Mucosa of descending colon (tissue), 3 donors: ENCODE measurements at regions not wholly inside any gene's neighbourhood (a gene's known extent, or its start where the extent isn't known, plus 50 kb on each side); places are given as distances from the start of the nearest gene placed in this dataset.

ENCODE experiments used
- ATAC-seq: fragments of 200-7000 bp; cut with Tn5 transposase; one replicate; pipeline ENCODE4 v1.9.1; 2020; ENCODE audit warnings: mild to moderate bottlenecking, moderate library complexity
- DNase-seq, 3 donors: peaks; one replicate each; pipeline ENCODE4 v3.0.0-alpha.2; 2020
- H3K36me3 ChIP-seq: fragments of 200-600 bp; one replicate; pipeline ENCODE4 v1.8.0; 2021; ENCODE audit warnings: low read depth, mild to moderate bottlenecking
- H3K4me1 ChIP-seq: fragments of 200-600 bp; one replicate; pipeline ENCODE4 v1.8.0; 2021; ENCODE audit warnings: low read depth, mild to moderate bottlenecking
- H3K4me3 ChIP-seq: fragments of 200-600 bp; one replicate; pipeline ENCODE4 v1.8.0; 2021; ENCODE audit warnings: mild to moderate bottlenecking
- H3K9me3 ChIP-seq: fragments of 200-600 bp; one replicate; pipeline ENCODE4 v1.8.0; 2021; ENCODE audit warnings: mild to moderate bottlenecking
- intact Hi-C, 2 donors: fragments of 100-400 bp; cut with DNase I in 1 of 2; cut with micrococcal nuclease in 1 of 2; formaldehyde crosslinking; loops; one replicate each; pipeline versions ENCODE4 v1.11.0 to v1.11.1; 2022; cut with DNase I, micrococcal nuclease
- TF ChIP-seq, protein P1 (sequence below): fragments of 200-600 bp; IDR thresholded peaks from one replicate; pipeline ENCODE4 v1.8.0; 2022; ENCODE audit warnings: antibody characterized with exemption, mild to moderate bottlenecking
- donor health status: DM: no; HTN: no; CAD: no; lungs with moderate emphysema.
- donor health status: DM: no; HTN: no; CAD: no.
- donor health status: DM: no; HTN: yes; CAD: no.

DNA sequence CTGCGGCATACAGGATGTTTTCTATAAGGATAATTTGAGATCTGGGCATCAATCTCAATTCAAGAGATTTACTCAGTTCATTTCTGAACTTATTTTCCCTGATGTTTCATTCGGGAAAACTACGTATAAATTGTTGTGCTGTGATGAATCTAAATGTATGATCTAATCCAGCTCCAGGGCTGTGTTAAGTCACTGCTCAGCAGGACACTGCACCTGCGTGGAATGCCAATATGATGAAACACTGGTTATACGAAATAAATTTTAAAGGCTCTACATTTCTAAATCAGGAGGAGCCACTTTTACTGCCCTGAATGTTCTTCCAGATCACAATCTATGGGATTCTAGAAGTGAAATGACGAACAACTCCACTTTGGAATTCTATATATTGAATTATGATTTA lies 259.0 kb downstream of the HNMT start:
- intact Hi-C loops = no loop called here
- TF ChIP-seq, protein P1, sequence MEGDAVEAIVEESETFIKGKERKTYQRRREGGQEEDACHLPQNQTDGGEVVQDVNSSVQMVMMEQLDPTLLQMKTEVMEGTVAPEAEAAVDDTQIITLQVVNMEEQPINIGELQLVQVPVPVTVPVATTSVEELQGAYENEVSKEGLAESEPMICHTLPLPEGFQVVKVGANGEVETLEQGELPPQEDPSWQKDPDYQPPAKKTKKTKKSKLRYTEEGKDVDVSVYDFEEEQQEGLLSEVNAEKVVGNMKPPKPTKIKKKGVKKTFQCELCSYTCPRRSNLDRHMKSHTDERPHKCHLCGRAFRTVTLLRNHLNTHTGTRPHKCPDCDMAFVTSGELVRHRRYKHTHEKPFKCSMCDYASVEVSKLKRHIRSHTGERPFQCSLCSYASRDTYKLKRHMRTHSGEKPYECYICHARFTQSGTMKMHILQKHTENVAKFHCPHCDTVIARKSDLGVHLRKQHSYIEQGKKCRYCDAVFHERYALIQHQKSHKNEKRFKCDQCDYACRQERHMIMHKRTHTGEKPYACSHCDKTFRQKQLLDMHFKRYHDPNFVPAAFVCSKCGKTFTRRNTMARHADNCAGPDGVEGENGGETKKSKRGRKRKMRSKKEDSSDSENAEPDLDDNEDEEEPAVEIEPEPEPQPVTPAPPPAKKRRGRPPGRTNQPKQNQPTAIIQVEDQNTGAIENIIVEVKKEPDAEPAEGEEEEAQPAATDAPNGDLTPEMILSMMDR = no peak

DNA sequence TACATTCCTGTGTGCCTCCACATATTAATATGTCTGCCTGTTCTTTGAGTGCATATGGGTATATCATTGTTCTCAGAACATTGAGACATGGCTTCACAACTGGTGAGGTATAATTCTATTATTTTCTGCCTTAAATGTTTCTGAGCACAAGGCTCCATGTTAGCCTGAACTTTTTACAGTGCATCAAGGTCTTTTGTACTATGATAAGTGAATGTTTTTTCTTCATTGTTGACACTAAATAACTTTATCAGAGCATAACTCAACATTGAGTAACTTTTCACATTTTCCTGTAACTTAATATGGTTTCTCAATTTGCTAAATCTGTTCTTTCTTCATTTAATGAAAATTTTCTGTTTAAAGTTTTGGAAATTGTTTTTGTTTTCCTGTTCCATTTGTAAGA lies 262.9 kb downstream of the HNMT start:
- Histone ChIP-seq H3K9me3 (no peaks in the 10 kb centered on the region), H3K4me3 (no peak overlapping the region), H3K4me1 (no peaks in the 10 kb centered on the region), H3K36me3 (no peaks in the 10 kb centered on the region)
- intact Hi-C loops = no loop called here
- DNase-seq (no peak), ATAC-seq (no peak)
- TF ChIP-seq, protein P1 = no peak

More for the DNA sequence above, 259.0 kb downstream of the HNMT start:
- no peak for DNase-seq
- no peaks in the 10 kb centered on the region for H3K36me3 ChIP-seq
- no peaks in the 10 kb centered on the region for H3K4me1 ChIP-seq
- no peaks in the 10 kb centered on the region for H3K9me3 ChIP-seq
- ATAC-seq = no peak
- H3K4me3 ChIP-seq = no peak overlapping the region

DNA sequence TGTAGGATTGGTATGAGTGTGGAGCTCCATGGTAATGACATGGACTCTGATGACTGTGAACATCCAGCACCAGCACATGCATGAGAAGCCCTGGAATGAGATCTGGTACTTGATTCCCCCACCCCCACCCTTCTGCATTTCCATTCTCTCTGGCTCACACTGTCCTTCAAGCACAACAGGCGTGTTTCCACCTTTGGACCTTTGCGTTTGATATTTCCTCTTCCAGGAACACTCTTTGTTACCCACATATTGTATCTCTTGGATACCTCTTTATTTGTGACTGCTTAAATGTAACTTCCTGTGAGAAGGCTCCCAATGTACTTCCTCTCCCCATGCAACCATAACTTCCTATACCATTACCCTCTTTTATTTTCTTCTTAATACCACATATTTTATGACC lies 263.8 kb downstream of the HNMT start:
- DNase-seq (peak in 1 of 3 donors; percentile 30), ATAC-seq (peak; percentile 68)
- Histone ChIP-seq H3K36me3 (no peaks in the 10 kb centered on the region), H3K9me3 (no peaks in the 10 kb centered on the region), H3K4me3 (no peak overlapping the region), H3K4me1 (no peaks in the 10 kb centered on the region)
- intact Hi-C loops = no loop called here
- TF ChIP-seq, protein P1 = no peak

DNA sequence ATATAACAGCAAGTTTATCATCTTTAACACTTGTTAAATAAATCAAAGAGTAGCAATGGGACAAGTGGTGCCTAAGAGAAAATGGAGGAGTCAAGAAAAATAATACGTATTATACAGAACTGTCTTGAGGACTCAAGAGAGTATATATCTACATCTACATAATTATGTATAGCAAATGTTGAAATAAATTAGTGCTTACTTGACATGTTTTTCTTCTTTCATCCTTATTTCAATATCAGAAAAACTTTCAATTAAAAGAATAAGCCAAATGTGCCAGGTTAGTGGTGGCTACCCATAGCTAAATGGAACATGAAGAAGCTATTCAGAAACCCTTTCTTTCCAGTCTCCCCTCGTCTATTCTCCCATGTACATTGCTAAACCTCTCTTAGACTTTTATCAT lies 267.3 kb upstream of the SPOPL start:
- Histone ChIP-seq H3K4me1 (no peaks in the 10 kb centered on the region), H3K4me3 (no peak overlapping the region), H3K9me3 (no peaks in the 10 kb centered on the region), H3K36me3 (no peaks in the 10 kb centered on the region)
- intact Hi-C loops = no loop called here
- DNase-seq = no peak
- TF ChIP-seq, protein P1 = no peak
- no peak for ATAC-seq

DNA sequence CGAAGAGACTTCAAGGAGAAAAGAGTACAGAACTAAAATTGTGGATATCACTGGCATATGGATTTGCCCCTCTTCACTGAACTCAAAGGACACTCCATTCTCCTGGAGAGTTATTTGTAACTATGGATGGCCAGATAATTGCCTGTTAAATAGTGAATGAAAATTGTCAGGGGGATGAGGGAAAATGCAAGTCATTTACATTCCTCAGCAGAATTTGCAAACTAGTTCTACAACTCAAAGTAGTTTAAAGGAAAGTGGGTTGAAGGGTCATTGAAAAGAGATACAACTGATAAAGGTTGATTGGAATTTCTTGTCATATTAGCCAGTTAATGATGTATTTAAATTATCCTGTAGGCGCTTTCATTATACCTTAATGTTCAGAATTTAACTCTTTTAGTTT lies 266.5 kb upstream of the SPOPL start:
- intact Hi-C loops = no loop called here
- no peaks in the 10 kb centered on the region for H3K36me3 ChIP-seq
- ATAC-seq = no peak

DNA sequence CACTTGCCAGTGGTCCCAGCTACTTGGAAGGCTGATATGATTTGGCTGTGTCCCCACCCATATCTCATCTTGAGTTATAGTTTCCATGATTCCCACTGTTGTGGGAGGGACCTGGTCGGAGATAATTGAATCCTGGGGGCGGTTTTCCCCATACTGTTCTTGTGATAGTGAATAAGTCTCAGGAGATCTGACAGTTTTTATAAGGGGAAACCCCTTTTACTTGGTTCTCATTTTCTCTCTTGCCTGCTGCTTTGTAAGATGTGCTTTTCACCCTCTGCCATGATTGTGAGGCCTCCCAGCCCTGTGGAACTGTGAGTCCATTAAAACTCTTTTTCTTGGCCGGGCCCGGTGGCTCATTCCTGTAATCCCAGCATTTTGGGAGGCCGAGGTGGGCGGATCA lies 265.4 kb upstream of the SPOPL start:
- H3K4me3 ChIP-seq = no peak overlapping the region
- intact Hi-C loops = no loop called here
- DNase-seq (no peak), ATAC-seq (no peak)
- H3K4me1 ChIP-seq = no peaks in the 10 kb centered on the region
- no peaks in the 10 kb centered on the region for H3K36me3 ChIP-seq
- no peaks in the 10 kb centered on the region for H3K9me3 ChIP-seq
- TF ChIP-seq, protein P1 = no peak

More for the DNA sequence above, 266.5 kb upstream of the SPOPL start:
- TF ChIP-seq, protein P1 = no peak
- H3K4me3 ChIP-seq = no peak overlapping the region
- no peaks in the 10 kb centered on the region for H3K9me3 ChIP-seq
- DNase-seq = no peak
- H3K4me1 ChIP-seq = no peaks in the 10 kb centered on the region
